Omental fat pad (tissue), 3 donors: ENCODE measurements at regions not wholly inside any gene's neighbourhood (a gene's known extent, or its start where the extent isn't known, plus 50 kb on each side); places are given as distances from the start of the nearest gene placed in this dataset.
"Not testable (repeated sequence)": the region's sequence is repeated elsewhere in the genome, so short reads cannot be mapped to it uniquely, and the experiment has no call there.

Source experiments
- ATAC-seq: fragments of 150-250 bp; one replicate; pipeline ENCODE4 v1.9.1; 2016; ENCODE audit warnings: mild to moderate bottlenecking, moderate library complexity; ENCODE audit not compliant: low FRiP score
- DNase-seq: peaks from one replicate; pipeline ENCODE4 v3.0.0-alpha.2; 2019; ENCODE audit warnings: low spot score
- TF ChIP-seq, protein P1 (sequence below), 3 donors: fragments of 450-650 bp; IDR thresholded peaks; one replicate each; pipeline ENCODE4 v1.5.1; 2016 to 2017; ENCODE audit warnings: antibody characterized with exemption in 3 of 3, mild to moderate bottlenecking in 3 of 3, moderate library complexity in 2 of 3

DNA sequence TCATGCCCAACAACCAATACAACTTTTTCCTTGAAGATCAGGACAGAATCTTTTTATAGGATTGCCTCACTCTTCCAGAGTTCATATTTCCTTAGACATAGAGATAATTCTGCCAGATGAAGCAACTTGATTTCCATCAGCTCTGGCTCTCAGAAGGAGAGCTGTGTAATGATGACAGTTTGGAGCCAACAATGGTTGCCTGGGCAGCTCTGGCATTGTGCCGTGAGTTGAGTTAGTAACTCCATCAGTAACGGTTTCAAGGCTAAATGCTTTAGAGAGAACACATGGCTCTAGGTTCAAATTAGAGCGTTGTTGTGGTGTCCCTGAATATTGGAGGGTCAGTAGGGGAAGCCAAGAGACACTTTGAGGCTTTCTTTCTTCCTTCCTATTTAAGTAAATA lies 501.7 kb upstream of the SEL1L start:
- TF ChIP-seq, protein P1, sequence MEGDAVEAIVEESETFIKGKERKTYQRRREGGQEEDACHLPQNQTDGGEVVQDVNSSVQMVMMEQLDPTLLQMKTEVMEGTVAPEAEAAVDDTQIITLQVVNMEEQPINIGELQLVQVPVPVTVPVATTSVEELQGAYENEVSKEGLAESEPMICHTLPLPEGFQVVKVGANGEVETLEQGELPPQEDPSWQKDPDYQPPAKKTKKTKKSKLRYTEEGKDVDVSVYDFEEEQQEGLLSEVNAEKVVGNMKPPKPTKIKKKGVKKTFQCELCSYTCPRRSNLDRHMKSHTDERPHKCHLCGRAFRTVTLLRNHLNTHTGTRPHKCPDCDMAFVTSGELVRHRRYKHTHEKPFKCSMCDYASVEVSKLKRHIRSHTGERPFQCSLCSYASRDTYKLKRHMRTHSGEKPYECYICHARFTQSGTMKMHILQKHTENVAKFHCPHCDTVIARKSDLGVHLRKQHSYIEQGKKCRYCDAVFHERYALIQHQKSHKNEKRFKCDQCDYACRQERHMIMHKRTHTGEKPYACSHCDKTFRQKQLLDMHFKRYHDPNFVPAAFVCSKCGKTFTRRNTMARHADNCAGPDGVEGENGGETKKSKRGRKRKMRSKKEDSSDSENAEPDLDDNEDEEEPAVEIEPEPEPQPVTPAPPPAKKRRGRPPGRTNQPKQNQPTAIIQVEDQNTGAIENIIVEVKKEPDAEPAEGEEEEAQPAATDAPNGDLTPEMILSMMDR (IDR thresholded peaks at IDR 0.05), result no peak
- no peak for DNase-seq
- no peak for ATAC-seq

DNA sequence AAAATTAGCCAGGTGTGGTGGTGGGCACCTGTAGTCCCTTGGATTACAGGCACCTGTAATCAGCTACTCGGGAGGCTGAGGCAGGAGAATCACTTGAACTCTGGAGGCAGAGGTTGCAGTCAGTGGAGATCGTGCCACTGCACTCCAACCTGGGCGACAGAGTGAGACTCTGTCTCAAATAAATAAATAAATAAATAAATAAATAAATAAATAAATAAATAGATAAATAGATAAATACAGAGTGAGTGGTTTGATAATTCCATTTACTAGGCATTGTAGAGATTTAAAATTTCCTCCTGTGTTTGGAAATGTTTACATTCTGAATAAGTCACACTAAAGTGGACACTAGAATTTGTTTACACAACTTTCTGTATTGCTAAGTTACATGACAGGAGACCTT lies 504.4 kb upstream of the SEL1L start:
- not testable (repeated sequence) for ATAC-seq, DNase-seq

DNA sequence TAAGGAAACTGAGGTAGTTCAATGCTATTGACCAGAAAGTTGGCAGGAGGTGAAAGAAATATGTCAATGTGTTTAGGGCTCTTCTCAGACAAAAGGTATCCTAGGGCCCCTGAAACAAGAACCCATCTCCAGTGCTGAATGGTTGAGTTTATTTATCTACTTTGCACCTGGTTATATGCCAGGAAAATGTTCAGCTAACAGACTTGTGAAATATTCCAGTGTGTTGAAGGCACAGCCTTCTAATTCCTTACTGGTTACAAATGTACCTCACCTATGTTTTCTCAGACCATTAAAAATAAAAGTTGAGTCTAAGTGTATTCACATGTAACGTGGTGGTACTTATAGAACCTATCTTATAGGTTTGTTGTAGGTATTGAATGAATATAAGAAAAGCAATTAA lies 511.7 kb upstream of the SEL1L start:
- TF ChIP-seq, protein P1 (IDR thresholded peaks at IDR 0.05), result no peak
- no peak for ATAC-seq
- no peak for DNase-seq

DNA sequence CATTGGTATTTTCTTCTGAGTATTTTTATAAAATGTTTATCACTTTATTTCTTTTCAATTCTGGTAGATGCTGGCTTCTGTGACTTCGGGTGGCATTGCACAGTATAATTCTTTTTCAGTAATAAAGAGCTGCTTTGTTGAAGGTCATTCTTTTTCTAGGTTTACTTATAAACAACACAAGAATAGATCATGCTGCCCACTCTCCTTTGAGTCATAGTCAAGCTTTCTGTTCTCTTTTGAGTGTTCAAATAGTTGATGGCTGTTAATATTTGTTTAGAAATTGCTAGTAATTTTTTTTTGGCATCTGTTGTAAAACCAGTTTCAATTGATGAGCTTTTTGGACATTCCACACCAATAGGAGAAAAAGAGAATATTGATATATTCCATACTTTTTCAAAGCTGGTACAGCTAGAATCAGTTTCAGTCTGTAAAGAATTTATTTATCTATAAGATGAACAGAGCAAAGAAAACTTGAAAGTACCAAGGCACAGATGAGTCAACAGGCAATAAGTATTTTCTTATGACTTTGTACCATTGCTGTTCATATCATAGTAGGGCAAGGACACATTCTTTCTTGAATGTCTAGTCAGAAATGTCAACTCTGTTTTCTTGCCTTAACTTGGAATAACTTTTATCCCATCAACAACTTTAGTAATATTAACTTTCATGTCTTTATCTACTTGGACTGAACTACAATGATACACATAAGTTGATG lies 513.0 kb upstream of the SEL1L start:
- TF ChIP-seq, protein P1 (IDR thresholded peaks at IDR 0.05), result no peak
- DNase-seq (no peak), ATAC-seq (no peak)

DNA sequence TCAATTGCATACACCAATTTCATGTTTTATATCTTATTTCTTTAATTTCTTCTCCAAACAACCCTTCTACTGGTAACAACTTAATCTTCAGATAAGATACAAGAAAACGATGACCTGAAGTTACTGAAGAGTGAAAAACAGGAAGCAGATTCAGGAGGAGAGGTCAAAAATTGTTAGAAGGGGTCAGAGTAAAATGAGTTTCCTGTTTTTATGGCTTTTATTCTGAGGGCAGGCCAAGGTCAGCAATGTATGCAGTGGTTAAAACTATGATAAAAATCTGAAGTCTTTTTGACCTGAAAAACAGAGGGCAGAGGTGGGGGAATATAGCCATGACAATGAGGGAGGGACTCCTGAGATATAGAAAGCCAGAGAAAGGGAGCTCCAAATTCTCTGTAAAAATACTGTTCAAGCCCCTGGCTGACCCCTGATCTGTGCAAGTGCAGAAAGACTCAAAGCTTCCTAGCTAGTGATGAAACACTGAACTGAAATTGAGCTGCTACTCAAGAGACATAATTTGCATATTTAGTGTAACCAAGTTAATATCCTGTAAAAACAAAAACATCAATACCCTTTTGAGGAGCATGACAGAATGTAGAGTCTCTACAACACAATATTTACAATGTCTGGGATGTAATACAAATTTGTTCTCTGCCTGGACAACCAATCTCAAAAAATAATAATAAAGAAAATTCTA lies 514.3 kb upstream of the SEL1L start:
- DNase-seq (no peak), ATAC-seq (no peak)
- TF ChIP-seq, protein P1 (IDR thresholded peaks at IDR 0.05), result no peak

DNA sequence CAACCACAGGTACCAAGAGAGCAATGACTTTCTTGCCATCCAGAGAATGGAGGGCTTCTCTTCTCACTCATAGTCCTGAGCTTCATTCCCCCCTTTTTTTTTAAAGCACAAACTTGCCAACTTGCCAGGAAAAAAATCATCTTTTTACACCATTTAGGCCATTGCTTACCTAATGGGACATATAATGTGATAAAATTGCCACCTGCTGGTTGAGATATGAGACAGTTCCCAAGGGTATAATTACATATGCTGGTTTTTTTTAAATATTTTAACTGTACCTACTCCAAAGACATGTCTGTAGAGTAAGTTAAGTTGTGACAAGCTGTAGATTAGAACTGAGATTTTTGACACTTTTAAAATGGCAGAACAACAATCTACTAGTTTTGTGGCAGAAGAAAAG lies 519.1 kb upstream of the SEL1L start:
- DNase-seq (no peak), ATAC-seq (no peak)
- TF ChIP-seq, protein P1 (IDR thresholded peaks at IDR 0.05), result no peak

DNA sequence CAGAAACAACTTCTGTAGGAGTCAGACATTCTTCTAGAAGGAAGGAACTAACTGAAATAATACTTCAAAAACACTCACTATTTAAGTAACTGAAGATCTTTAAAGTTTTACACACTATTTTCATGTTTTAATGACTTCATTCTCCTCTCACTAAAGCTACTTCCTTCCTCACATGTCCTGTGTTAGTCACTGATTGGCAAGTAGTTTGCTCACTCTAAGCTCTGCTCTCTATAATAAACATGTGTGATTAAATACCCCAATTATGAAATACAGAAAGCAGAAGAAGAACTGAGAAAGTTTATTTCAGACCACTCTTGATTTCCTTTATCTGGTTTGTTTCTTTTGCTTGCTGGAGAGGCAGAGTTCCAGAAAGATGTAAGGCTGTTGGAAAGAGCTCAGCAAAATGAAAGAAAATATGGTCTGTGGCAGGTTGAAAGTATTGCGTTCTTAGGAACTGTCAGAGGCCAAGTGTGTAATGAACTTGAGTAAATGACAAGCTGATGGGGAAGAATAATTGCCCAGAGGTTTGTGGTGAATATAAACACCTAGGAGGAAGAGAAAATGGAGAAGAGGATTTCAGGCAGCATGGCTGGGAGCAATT lies 522.0 kb upstream of the SEL1L start:
- TF ChIP-seq, protein P1 (IDR thresholded peaks at IDR 0.05), result no peak
- no peak for ATAC-seq
- DNase-seq, result no peak
